Prostate gland (tissue), 2 donors: ENCODE measurements at regions not wholly inside any gene's neighbourhood (a gene's known extent, or its start where the extent isn't known, plus 50 kb on each side); places are given as distances from the start of the nearest gene placed in this dataset.

Experiments used
- POLR2A ChIP-seq: fragments of 450-650 bp; IDR thresholded peaks from one replicate; pipeline ENCODE4 v1.6.1; 2016; ENCODE audit warnings: antibody characterized with exemption, mild to moderate bottlenecking
- TF ChIP-seq, protein P1 (sequence below), 4 experiments: fragments of 200-600 bp in 2 of 4; fragments of 450-650 bp in 2 of 4; sonication (generic) in 2 of 4; IDR thresholded peaks; 1 replicate in 3 of 4; 2 replicates in 1 of 4; pipeline ENCODE4 v1.5.1; 2016 to 2019; ENCODE audit warnings: antibody characterized with exemption in 4 of 4, mild to moderate bottlenecking in 2 of 4, moderate library complexity in 2 of 4

DNA sequence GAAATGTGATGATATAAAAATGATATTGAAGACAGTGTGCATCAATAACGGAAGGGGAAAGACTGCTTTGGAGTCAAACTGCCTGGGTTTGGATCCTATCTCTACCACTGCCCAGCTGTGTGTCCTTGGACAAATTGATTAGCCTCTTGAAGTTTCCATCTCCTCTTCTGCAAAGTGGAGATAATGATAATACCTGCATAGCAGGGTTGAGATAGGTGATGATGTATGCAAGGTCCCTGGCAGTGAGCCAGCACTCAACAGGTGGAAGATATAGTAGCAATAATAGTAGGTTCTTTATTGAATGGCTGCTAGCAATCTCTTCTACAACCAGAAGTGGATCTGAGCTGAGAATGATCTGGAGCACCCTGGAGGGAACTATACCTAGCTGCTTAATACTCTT lies 166.7 kb downstream of the MIS18A start:
- TF ChIP-seq, protein P1, sequence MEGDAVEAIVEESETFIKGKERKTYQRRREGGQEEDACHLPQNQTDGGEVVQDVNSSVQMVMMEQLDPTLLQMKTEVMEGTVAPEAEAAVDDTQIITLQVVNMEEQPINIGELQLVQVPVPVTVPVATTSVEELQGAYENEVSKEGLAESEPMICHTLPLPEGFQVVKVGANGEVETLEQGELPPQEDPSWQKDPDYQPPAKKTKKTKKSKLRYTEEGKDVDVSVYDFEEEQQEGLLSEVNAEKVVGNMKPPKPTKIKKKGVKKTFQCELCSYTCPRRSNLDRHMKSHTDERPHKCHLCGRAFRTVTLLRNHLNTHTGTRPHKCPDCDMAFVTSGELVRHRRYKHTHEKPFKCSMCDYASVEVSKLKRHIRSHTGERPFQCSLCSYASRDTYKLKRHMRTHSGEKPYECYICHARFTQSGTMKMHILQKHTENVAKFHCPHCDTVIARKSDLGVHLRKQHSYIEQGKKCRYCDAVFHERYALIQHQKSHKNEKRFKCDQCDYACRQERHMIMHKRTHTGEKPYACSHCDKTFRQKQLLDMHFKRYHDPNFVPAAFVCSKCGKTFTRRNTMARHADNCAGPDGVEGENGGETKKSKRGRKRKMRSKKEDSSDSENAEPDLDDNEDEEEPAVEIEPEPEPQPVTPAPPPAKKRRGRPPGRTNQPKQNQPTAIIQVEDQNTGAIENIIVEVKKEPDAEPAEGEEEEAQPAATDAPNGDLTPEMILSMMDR (IDR thresholded peaks at IDR 0.05) = no peak
- no peak for TF ChIP-seq POLR2A
